ENCODE measurements at regions not wholly inside any gene's neighbourhood (a gene's known extent, or its start where the extent isn't known, plus 50 kb on each side); places are given as distances from the start of the nearest gene placed in this dataset.
"Not testable (repeated sequence)": the region's sequence is repeated elsewhere in the genome, so short reads cannot be mapped to it uniquely, and the experiment has no call there.

- TF ChIP-seq CTCF (IDR thresholded peaks at IDR 0.05; ENCODE audit: low read depth, low read length); MAX (IDR thresholded peaks at IDR 0.05; ENCODE audit: low read depth, low read length); POLR2A (IDR thresholded peaks at IDR 0.05; ENCODE audit: extremely low read depth, insufficient read length): not testable (repeated sequence)
Measured at GRCh38 chr18:39565551-39566230, 2000.1 kb upstream of the CELF4 start.
